SK-N-SH (cell line): ENCODE measurements at regions not wholly inside any gene's neighbourhood (a gene's known extent, or its start where the extent isn't known, plus 50 kb on each side); places are given as distances from the start of the nearest gene placed in this dataset.

Experiments
- CTCF ChIA-PET: fragments of 300-600, 350-600 bp; formaldehyde crosslinking; extraction: SDS; loops from one replicate; lab custom pipeline; 2021; lab: Yijun Ruan, JAX
- POLR2A ChIA-PET: fragments of 350-600 bp; sonication (Branson Sonifier 250); formaldehyde crosslinking; extraction: SDS; loops from one replicate; lab custom pipeline; 2020; ENCODE audit warnings: antibody characterized with exemption, inconsistent platforms; lab: Yijun Ruan, JAX
- DNase-seq: peaks from one replicate; pipeline ENCODE4 v3.0.0; 2012
- H2AFZ ChIP-seq: fragments of 200-600 bp; sonication (generic); 2 replicates; pipeline ENCODE4 v1.8.1; 2016; ENCODE audit warnings: antibody characterized with exemption, mild to moderate bottlenecking, low read depth
- H3F3A ChIP-seq: fragments of 200-600 bp; sonication (generic); replicated peaks from 2 replicates; pipeline ENCODE3; 2016; ENCODE audit warnings: antibody characterized with exemption, mild to moderate bottlenecking; ENCODE audit not compliant: insufficient read depth
- H3K27ac ChIP-seq, 2 experiments: fragments of 200-500 bp in 1 of 2; fragments of 200-600 bp in 1 of 2; sonication (Bioruptor generic) in 1 of 2; sonication (generic), shearing (Covaris generic) in 1 of 2; 2 replicates each; pipeline versions ENCODE4 v1.5.1 to v1.6.1; 2014 to 2016; ENCODE audit warnings: low read depth in 2 of 2, inconsistent platforms in 1 of 2, low read length in 1 of 2, mild to moderate bottlenecking in 1 of 2, mixed read lengths in 1 of 2
- H3K27me3 ChIP-seq: fragments of 200-600 bp; sonication (generic), shearing (Covaris generic); 2 replicates; pipeline ENCODE4 v1.6.1; 2016; ENCODE audit warnings: mixed run types; ENCODE audit not compliant: insufficient read depth
- H3K36me3 ChIP-seq, 2 experiments: fragments of 200-500 bp in 1 of 2; fragments of 200-600 bp in 1 of 2; sonication (Bioruptor generic) in 1 of 2; sonication (generic) in 1 of 2; replicated peaks in 1 of 2; 2 replicates each; pipeline versions ENCODE3 to v1.5.1; 2014 to 2016; ENCODE audit warnings: low read length in 1 of 2, mild to moderate bottlenecking in 1 of 2; ENCODE audit not compliant: insufficient read depth in 2 of 2, control insufficient read depth in 1 of 2
- H3K4me1 ChIP-seq, 2 experiments: fragments of 200-500 bp in 1 of 2; fragments of 200-600 bp in 1 of 2; sonication (Bioruptor generic) in 1 of 2; sonication (generic), shearing (Covaris generic) in 1 of 2; 2 replicates each; pipeline versions ENCODE4 v1.5.1 to v1.6.1; 2014 to 2016; ENCODE audit warnings: low read depth in 1 of 2, low read length in 1 of 2, mixed run types in 1 of 2; ENCODE audit not compliant: insufficient read depth in 2 of 2, control insufficient read depth in 1 of 2
- H3K4me2 ChIP-seq: fragments of 200-600 bp; sonication (generic), shearing (Covaris generic); 2 replicates; pipeline ENCODE4 v1.6.1; 2017; ENCODE audit warnings: mixed run types
- H3K4me3 ChIP-seq, 2 experiments: fragments of 200-500 bp in 1 of 2; fragments of 200-600 bp in 1 of 2; sonication (Bioruptor generic) in 1 of 2; sonication (generic), shearing (Covaris generic) in 1 of 2; 2 replicates each; pipeline versions ENCODE4 v1.5.1 to v1.8.1; 2014 to 2016; ENCODE audit warnings: low read depth in 2 of 2, inconsistent platforms in 1 of 2, low read length in 1 of 2, mild to moderate bottlenecking in 1 of 2, mixed read lengths in 1 of 2, moderate library complexity in 1 of 2
- H3K79me2 ChIP-seq: fragments of 200-600 bp; sonication (generic); 2 replicates; pipeline ENCODE4 v1.8.1; 2017; ENCODE audit warnings: mild to moderate bottlenecking; ENCODE audit not compliant: insufficient read depth
- H3K9ac ChIP-seq: fragments of 200-600 bp; sonication (generic); 2 replicates; pipeline ENCODE4 v1.6.1; 2017; ENCODE audit warnings: mixed run types
- H3K9me2 ChIP-seq: fragments of 200-600 bp; sonication (generic); 2 replicates; pipeline ENCODE4 v1.6.1; 2017; ENCODE audit warnings: mixed run types
- H3K9me3 ChIP-seq: fragments of 200-600 bp; sonication (generic); 2 replicates; pipeline ENCODE4 v1.6.1; 2017; ENCODE audit warnings: mixed run types, mild to moderate bottlenecking, moderate library complexity
- H4K20me1 ChIP-seq: fragments of 200-600 bp; sonication (generic); 2 replicates; pipeline ENCODE4 v1.6.1; 2017; ENCODE audit warnings: mild to moderate bottlenecking, mixed run types; ENCODE audit not compliant: insufficient read depth
- CTCF ChIP-seq: fragments of 200-600 bp; sonication (generic); IDR thresholded peaks from 2 replicates; pipeline ENCODE4 v1.6.1; 2017; ENCODE audit warnings: antibody characterized with exemption, mild to moderate bottlenecking, moderate library complexity
- ELF1 ChIP-seq: IDR thresholded peaks from 2 replicates; pipeline ENCODE4 v1.4.0; 2012
- EP300 ChIP-seq, 2 experiments: IDR thresholded peaks; 2 replicates each; pipeline versions ENCODE4 v1.4.0 to v1.6.1; 2012; ENCODE audit warnings: borderline replicate concordance in 1 of 2, low read depth in 1 of 2, low read length in 1 of 2
- EZH2phosphoT487 ChIP-seq: fragments of 200-600 bp; sonication (generic); IDR thresholded peaks from 2 replicates; pipeline ENCODE4 v1.6.1; 2017; ENCODE audit warnings: low read depth, mixed run types, mild to moderate bottlenecking, antibody characterized with exemption, moderate library complexity, borderline replicate concordance
- FOSL2 ChIP-seq: IDR thresholded peaks from 2 replicates; pipeline ENCODE4 v1.4.0; 2012; ENCODE audit warnings: low read depth, mild to moderate bottlenecking, moderate library complexity, borderline replicate concordance
- FOXJ3 ChIP-seq: sonication (generic); formaldehyde crosslinking; IDR thresholded peaks from 2 replicates; pipeline ENCODE4 v1.5.1; 2020; ENCODE audit warnings: mild to moderate bottlenecking, missing genetic modification reagents
- GABPA ChIP-seq: IDR thresholded peaks from 2 replicates; pipeline ENCODE4 v1.4.0; 2012; ENCODE audit warnings: low read depth, mild to moderate bottlenecking
- JUND ChIP-seq: IDR thresholded peaks from 2 replicates; pipeline ENCODE4 v1.4.0; 2012
- MEF2A ChIP-seq: IDR thresholded peaks from 2 replicates; pipeline ENCODE4 v1.4.0; 2012; ENCODE audit warnings: low read depth, borderline replicate concordance
- NFIC ChIP-seq: IDR thresholded peaks from 2 replicates; pipeline ENCODE4 v1.4.0; 2012; ENCODE audit warnings: borderline replicate concordance
- PBX3 ChIP-seq: IDR thresholded peaks from 2 replicates; pipeline ENCODE4; 2012
- RAD21 ChIP-seq: IDR thresholded peaks from 2 replicates; pipeline ENCODE4 v1.6.1; 2012; ENCODE audit warnings: mild to moderate bottlenecking, low read length
- RCOR1 ChIP-seq: fragments of 150-350 bp; IDR thresholded peaks from 2 replicates; pipeline ENCODE4 v1.6.1; 2017; ENCODE audit warnings: antibody characterized with exemption, low read length
- RFX5 ChIP-seq: IDR thresholded peaks from 2 replicates; pipeline ENCODE4 v1.6.1; 2012; ENCODE audit warnings: mild to moderate bottlenecking, improper control_type of control experiment, low read length
- TEAD4 ChIP-seq: IDR thresholded peaks from 2 replicates; pipeline ENCODE4 v1.4.0; 2012; ENCODE audit warnings: mild to moderate bottlenecking, borderline replicate concordance; ENCODE audit not compliant: insufficient read depth
- ZBTB33 ChIP-seq: IDR thresholded peaks from 2 replicates; pipeline ENCODE4 v1.4.0; 2012; ENCODE audit warnings: low read depth, borderline replicate concordance
- WGBS: methylation state at CpG from one replicate; pipeline ENCODE4 v1.1.6; 2017; ENCODE audit warnings: low lambda C conversion rate; 5-methylcytosine and 5-hydroxymethylcytosine counted together
- TF ChIP-seq, protein P1 (sequence below): fragments of 150-350 bp; IDR thresholded peaks from 2 replicates; pipeline ENCODE4 v1.6.1; 2017; ENCODE audit warnings: antibody characterized with exemption, low read length, low read depth, borderline replicate concordance
- TF ChIP-seq, protein P2 (sequence below): IDR thresholded peaks from 2 replicates; pipeline ENCODE4 v1.4.0; 2012; ENCODE audit warnings: low read depth
- TF ChIP-seq, protein P3 (sequence below): IDR thresholded peaks from 2 replicates; pipeline ENCODE4 v1.4.0; 2012; ENCODE audit warnings: low read depth, borderline replicate concordance
- TF ChIP-seq, protein P4 (sequence below): IDR thresholded peaks from 2 replicates; pipeline ENCODE4 v1.6.1; 2012; ENCODE audit warnings: mild to moderate bottlenecking, low read depth, low read length, moderate library complexity

GRCh38 chr18:22684268-22684667, 248.9 kb upstream of the RBBP8 start (continued):
- TF ChIP-seq, protein P1, sequence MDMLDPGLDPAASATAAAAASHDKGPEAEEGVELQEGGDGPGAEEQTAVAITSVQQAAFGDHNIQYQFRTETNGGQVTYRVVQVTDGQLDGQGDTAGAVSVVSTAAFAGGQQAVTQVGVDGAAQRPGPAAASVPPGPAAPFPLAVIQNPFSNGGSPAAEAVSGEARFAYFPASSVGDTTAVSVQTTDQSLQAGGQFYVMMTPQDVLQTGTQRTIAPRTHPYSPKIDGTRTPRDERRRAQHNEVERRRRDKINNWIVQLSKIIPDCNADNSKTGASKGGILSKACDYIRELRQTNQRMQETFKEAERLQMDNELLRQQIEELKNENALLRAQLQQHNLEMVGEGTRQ: no peak
- TF ChIP-seq, protein P2, sequence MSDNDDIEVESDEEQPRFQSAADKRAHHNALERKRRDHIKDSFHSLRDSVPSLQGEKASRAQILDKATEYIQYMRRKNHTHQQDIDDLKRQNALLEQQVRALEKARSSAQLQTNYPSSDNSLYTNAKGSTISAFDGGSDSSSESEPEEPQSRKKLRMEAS: no peak

DNA sequence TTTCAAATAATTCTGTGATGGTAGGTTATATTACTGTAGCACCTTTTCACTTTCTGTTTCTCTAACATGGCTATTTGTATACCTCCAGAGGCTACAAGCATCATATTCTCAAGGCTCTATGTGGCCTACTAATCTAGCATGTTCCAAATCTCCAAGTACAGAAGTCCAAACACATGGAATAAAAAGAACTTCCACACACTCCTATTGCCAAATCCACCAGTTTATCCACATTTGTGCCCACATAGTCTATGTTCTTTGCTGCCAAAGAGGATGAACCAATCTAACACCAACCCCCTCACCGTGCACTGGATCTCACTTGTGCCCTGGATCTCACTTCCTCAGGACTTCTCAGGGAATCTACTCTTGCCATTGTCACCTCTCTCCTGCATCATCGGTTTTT, 247.3 kb upstream of the RBBP8 start:
- H3K4me1 ChIP-seq: peaks cover 0 to 6% of the 10 kb centered on the region in 2 experiments; a peak in 1 of 4 replicates
- H3K9me3 ChIP-seq: no peaks in the 10 kb centered on the region
- H3K79me2 ChIP-seq: no peaks in the 10 kb centered on the region
- H3F3A ChIP-seq: no peaks in the 10 kb centered on the region
- ChIA-PET POLR2A (no interaction called here), CTCF (no interaction called here)
- no peak overlapping the region for H2AFZ ChIP-seq
- WGBS: 27% methylated on average over 2 of the region's 2 CpGs
- H3K9ac ChIP-seq: no peak overlapping the region
- no peak for DNase-seq
- no peak overlapping the region for H3K27ac ChIP-seq
- H3K4me3 ChIP-seq: no peak overlapping the region
- H3K36me3 ChIP-seq: no peaks in the 10 kb centered on the region
- TF ChIP-seq RFX5 (no peak), GABPA (no peak), ZBTB33 (no peak), RAD21 (no peak), FOXJ3 (CRISPR knock-in tag) (no peak), NFIC (no peak), TEAD4 (no peak), MEF2A (no peak), EZH2phosphoT487 (no peak), ELF1 (no peak), CTCF (no peak), RCOR1 (no peak), PBX3 (no peak), JUND (no peak), FOSL2 (no peak), EP300 (IDR thresholded peaks at IDR 0.05; ENCODE audit: borderline replicate concordance in 1 of 2, low read depth in 1 of 2, low read length in 1 of 2) (no peak)
- TF ChIP-seq, protein P1: no peak
- TF ChIP-seq, protein P3, sequence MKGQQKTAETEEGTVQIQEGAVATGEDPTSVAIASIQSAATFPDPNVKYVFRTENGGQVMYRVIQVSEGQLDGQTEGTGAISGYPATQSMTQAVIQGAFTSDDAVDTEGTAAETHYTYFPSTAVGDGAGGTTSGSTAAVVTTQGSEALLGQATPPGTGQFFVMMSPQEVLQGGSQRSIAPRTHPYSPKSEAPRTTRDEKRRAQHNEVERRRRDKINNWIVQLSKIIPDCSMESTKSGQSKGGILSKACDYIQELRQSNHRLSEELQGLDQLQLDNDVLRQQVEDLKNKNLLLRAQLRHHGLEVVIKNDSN: no peak
- TF ChIP-seq, protein P4, sequence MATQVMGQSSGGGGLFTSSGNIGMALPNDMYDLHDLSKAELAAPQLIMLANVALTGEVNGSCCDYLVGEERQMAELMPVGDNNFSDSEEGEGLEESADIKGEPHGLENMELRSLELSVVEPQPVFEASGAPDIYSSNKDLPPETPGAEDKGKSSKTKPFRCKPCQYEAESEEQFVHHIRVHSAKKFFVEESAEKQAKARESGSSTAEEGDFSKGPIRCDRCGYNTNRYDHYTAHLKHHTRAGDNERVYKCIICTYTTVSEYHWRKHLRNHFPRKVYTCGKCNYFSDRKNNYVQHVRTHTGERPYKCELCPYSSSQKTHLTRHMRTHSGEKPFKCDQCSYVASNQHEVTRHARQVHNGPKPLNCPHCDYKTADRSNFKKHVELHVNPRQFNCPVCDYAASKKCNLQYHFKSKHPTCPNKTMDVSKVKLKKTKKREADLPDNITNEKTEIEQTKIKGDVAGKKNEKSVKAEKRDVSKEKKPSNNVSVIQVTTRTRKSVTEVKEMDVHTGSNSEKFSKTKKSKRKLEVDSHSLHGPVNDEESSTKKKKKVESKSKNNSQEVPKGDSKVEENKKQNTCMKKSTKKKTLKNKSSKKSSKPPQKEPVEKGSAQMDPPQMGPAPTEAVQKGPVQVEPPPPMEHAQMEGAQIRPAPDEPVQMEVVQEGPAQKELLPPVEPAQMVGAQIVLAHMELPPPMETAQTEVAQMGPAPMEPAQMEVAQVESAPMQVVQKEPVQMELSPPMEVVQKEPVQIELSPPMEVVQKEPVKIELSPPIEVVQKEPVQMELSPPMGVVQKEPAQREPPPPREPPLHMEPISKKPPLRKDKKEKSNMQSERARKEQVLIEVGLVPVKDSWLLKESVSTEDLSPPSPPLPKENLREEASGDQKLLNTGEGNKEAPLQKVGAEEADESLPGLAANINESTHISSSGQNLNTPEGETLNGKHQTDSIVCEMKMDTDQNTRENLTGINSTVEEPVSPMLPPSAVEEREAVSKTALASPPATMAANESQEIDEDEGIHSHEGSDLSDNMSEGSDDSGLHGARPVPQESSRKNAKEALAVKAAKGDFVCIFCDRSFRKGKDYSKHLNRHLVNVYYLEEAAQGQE: no peak
- TF ChIP-seq, protein P2: no peak
- H3K4me2 ChIP-seq: no peak overlapping the region
- no peaks in the 10 kb centered on the region for H4K20me1 ChIP-seq
- no peaks in the 10 kb centered on the region for H3K9me2 ChIP-seq
- H3K27me3 ChIP-seq: no peaks in the 10 kb centered on the region
